ENCODE measurements at regions not wholly inside any gene's neighbourhood (a gene's known extent, or its start where the extent isn't known, plus 50 kb on each side); places are given as distances from the start of the nearest gene placed in this dataset.

DNA sequence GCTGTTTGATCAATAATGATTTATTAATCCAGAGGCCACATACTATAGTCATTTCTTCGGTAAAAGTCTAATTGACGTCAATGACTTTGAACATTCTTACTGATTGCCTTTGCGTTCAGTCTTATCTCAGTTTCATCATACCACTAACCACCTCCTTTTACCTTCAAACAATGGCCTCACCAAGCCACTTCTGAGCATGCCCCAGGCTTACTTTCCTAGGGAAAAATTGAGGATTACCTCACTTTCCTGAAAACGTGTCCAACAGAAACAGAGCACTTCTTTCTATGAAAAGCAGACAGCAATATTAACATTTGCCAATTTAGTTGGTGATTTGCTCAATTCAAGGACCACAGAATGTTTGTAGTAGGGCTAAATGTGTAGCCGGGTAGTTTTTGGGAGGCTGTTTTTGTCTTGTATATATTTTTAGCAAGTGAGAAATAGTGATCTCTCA, 157.6 kb downstream of the KLF5 start:
- Histone ChIP-seq H3K36me3 (ENCODE audit: insufficient read depth) (no peaks in the 10 kb centered on the region), H2AFZ (ENCODE audit: low read depth) (no peak overlapping the region), H3K4me3 (IDR thresholded peaks at IDR 0.05; ENCODE audit: insufficient read depth, low read depth, low read length) (no peak overlapping the region), H3K4me1 (ENCODE audit: low read depth, poor library complexity, severe bottlenecking) (no peaks in the 10 kb centered on the region), H3K4me2 (no peak overlapping the region), H3K27me3 (ENCODE audit: insufficient read depth, low read depth) (no peaks in the 10 kb centered on the region), H3K9ac (no peak overlapping the region), H3K27ac (no peak overlapping the region), H4K20me1 (ENCODE audit: insufficient read depth) (no peaks in the 10 kb centered on the region), H3K79me2 (ENCODE audit: insufficient read depth, low read depth) (no peaks in the 10 kb centered on the region)
- no peak for TF ChIP-seq CTCF (conservative IDR thresholded peaks at IDR 0.05; ENCODE audit: low read depth, low read length)

DNA sequence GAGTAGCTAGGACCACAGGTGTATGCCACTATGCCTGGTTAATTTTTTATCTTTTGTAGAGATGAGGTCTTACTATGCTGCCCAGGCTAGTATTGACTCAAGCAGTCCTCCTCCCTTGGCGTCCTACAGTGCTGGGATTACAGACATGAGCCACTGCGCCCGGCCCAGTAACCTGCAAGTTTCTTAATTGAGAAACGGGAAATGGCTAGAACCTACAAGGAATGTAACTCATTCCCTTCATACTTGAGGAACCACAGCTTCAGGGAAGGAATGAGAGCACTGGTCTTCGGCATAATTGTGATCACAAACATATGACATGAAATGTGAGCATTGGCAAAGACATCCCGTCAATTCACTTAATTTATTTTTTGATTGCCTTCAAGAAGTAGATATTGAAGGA, 157.0 kb downstream of the KLF5 start:
- TF ChIP-seq CTCF (conservative IDR thresholded peaks at IDR 0.05; ENCODE audit: low read depth, low read length), result no peak

DNA sequence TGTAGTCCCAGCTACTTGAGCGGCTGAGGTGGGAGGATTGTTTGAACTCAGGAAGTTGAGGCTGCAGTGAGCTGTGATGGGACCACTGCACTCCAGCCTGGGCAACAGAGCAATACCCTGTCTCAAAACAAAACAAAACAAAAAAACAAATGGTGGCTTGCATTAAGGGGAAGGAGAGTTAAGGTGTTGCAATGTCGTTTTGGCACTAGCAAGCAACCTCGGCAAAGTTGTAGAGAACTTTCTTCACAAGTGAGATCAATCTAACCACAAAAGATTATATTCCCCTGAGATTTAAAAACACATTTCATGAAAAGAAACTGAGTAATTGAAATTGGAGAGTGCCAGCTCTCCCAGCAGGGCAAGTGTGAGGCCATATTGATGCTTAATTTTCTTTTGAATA, 153.7 kb downstream of the KLF5 start:
- Histone ChIP-seq H3K27ac (no peak overlapping the region), H3K79me2 (ENCODE audit: insufficient read depth, low read depth) (no peaks in the 10 kb centered on the region), H3K9ac (no peak overlapping the region), H3K27me3 (ENCODE audit: insufficient read depth, low read depth) (no peaks in the 10 kb centered on the region), H3K4me3 (IDR thresholded peaks at IDR 0.05; ENCODE audit: insufficient read depth, low read depth, low read length) (no peak overlapping the region), H4K20me1 (ENCODE audit: insufficient read depth) (no peaks in the 10 kb centered on the region), H2AFZ (ENCODE audit: low read depth) (no peak overlapping the region), H3K4me2 (no peak overlapping the region), H3K4me1 (ENCODE audit: low read depth, poor library complexity, severe bottlenecking) (no peaks in the 10 kb centered on the region), H3K36me3 (ENCODE audit: insufficient read depth) (no peaks in the 10 kb centered on the region)
- no peak for TF ChIP-seq CTCF (conservative IDR thresholded peaks at IDR 0.05; ENCODE audit: low read depth, low read length)

More for the DNA sequence above, 157.0 kb downstream of the KLF5 start:
- H3K9ac ChIP-seq, result no peak overlapping the region
- no peak overlapping the region for H3K27ac ChIP-seq
- H3K4me2 ChIP-seq, result no peak overlapping the region
- H3K27me3 ChIP-seq (ENCODE audit: insufficient read depth, low read depth), result no peaks in the 10 kb centered on the region
- H3K36me3 ChIP-seq (ENCODE audit: insufficient read depth), result no peaks in the 10 kb centered on the region
- no peaks in the 10 kb centered on the region for H3K4me1 ChIP-seq (ENCODE audit: low read depth, poor library complexity, severe bottlenecking)
- no peaks in the 10 kb centered on the region for H4K20me1 ChIP-seq (ENCODE audit: insufficient read depth)
- no peaks in the 10 kb centered on the region for H3K79me2 ChIP-seq (ENCODE audit: insufficient read depth, low read depth)
- no peak overlapping the region for H2AFZ ChIP-seq (ENCODE audit: low read depth)
- no peak overlapping the region for H3K4me3 ChIP-seq (IDR thresholded peaks at IDR 0.05; ENCODE audit: insufficient read depth, low read depth, low read length)

GRCh38 chr13:73210218-73210883, 151.5 kb downstream of the KLF5 start:
- no peak overlapping the region for H3K27ac ChIP-seq
- H4K20me1 ChIP-seq (ENCODE audit: insufficient read depth), result no peaks in the 10 kb centered on the region
- TF ChIP-seq CTCF (conservative IDR thresholded peaks at IDR 0.05; ENCODE audit: low read depth, low read length), result no peak
- H2AFZ ChIP-seq (ENCODE audit: low read depth), result no peak overlapping the region
- H3K27me3 ChIP-seq (ENCODE audit: insufficient read depth, low read depth), result no peaks in the 10 kb centered on the region
- no peaks in the 10 kb centered on the region for H3K79me2 ChIP-seq (ENCODE audit: insufficient read depth, low read depth)
- H3K9ac ChIP-seq, result no peak overlapping the region
- no peaks in the 10 kb centered on the region for H3K36me3 ChIP-seq (ENCODE audit: insufficient read depth)
- H3K4me3 ChIP-seq (IDR thresholded peaks at IDR 0.05; ENCODE audit: insufficient read depth, low read depth, low read length), result no peak overlapping the region
- H3K4me1 ChIP-seq (ENCODE audit: low read depth, poor library complexity, severe bottlenecking), result no peaks in the 10 kb centered on the region
- H3K4me2 ChIP-seq, result no peak overlapping the region
